ENCODE measurements at regions not wholly inside any gene's neighbourhood (a gene's known extent, or its start where the extent isn't known, plus 50 kb on each side); places are given as distances from the start of the nearest gene placed in this dataset.

GRCh38 chr16:51884773-51885172 is 662.2 kb downstream of the TOX3 start:
- no peak for DNase-seq (ENCODE audit: low spot score in 2 of 2)
- H3K27ac Mint-ChIP-seq, result no peak overlapping the region
- no peak for ATAC-seq
- no peaks in the 10 kb centered on the region for H3K36me3 Mint-ChIP-seq
- H3K9me3 Mint-ChIP-seq, result peaks cover 9% of the 10 kb centered on the region
- H3K4me3 Mint-ChIP-seq, result no peak overlapping the region
- no peaks in the 10 kb centered on the region for H3K4me1 Mint-ChIP-seq

- H3K27ac Mint-ChIP-seq, result no peak overlapping the region
- ATAC-seq, result no peak
- no peak overlapping the region for H3K4me3 Mint-ChIP-seq
- no peaks in the 10 kb centered on the region for H3K4me1 Mint-ChIP-seq
- H3K36me3 Mint-ChIP-seq, result no peaks in the 10 kb centered on the region
- no peak for DNase-seq (ENCODE audit: low spot score in 2 of 2)
- H3K9me3 Mint-ChIP-seq, result peaks cover 4% of the 10 kb centered on the region
Observed at GRCh38 chr16:51881731-51882130, 665.2 kb downstream of the TOX3 start.

DNA sequence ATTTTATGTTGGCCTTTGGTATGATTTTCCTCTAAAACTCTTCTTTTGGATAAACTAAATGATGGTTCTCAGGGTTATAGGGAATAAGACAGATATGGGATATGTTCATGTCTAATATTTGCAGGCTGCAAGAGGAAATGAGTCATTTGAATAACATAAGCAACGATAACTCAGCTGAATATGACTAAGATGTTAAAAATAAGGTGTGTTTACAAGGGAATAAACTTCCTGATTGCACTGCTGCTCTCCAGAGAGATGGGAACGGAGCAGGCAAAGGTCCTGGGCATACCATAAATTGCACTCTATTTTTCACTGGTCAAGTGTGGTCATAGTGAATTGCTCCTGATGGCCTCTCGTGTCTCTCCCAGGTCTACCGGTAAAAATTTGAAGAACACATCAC is 666.2 kb downstream of the TOX3 start:
- ATAC-seq (no peak), DNase-seq (ENCODE audit: low spot score in 2 of 2) (no peak)
- H3K9me3 Mint-ChIP-seq, result peaks cover 4% of the 10 kb centered on the region
- no peaks in the 10 kb centered on the region for H3K4me1 Mint-ChIP-seq
- no peak overlapping the region for H3K4me3 Mint-ChIP-seq
- no peaks in the 10 kb centered on the region for H3K36me3 Mint-ChIP-seq
- H3K27ac Mint-ChIP-seq, result no peak overlapping the region

GRCh38 chr16:51877686-51878085 is 669.3 kb downstream of the TOX3 start:
- Mint-ChIP-seq H3K4me1 (no peaks in the 10 kb centered on the region), H3K9me3 (peaks cover 9% of the 10 kb centered on the region), H3K27ac (no peak overlapping the region), H3K4me3 (no peak overlapping the region), H3K36me3 (no peaks in the 10 kb centered on the region)
- ATAC-seq (no peak), DNase-seq (ENCODE audit: low spot score in 2 of 2) (no peak)

- DNase-seq (ENCODE audit: low spot score in 2 of 2) (no peak), ATAC-seq (no peak)
- Mint-ChIP-seq H3K36me3 (no peaks in the 10 kb centered on the region), H3K4me1 (no peaks in the 10 kb centered on the region), H3K9me3 (peaks cover 9% of the 10 kb centered on the region), H3K27ac (no peak overlapping the region), H3K4me3 (no peak overlapping the region)
Observed at GRCh38 chr16:51876934-51877333, 670.0 kb downstream of the TOX3 start.

DNA sequence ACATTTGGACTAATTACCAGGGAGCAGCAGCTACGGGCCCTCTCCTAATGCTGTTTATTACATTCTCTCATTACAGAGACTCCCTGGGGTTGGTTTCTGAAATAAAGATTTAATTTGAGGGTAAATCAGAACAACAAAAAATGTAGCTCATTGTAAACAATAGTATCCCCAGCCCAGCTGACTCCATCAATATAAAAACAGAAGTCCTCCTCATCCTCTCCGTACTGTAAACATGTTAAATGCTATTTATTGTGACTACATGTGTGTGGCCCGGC is 670.4 kb downstream of the TOX3 start:
- no peaks in the 10 kb centered on the region for H3K36me3 Mint-ChIP-seq
- H3K9me3 Mint-ChIP-seq, result peaks cover 11% of the 10 kb centered on the region
- ATAC-seq, result no peak
- no peak overlapping the region for H3K27ac Mint-ChIP-seq
- DNase-seq (ENCODE audit: low spot score in 2 of 2), result no peak
- H3K4me1 Mint-ChIP-seq, result no peaks in the 10 kb centered on the region
- H3K4me3 Mint-ChIP-seq, result no peak overlapping the region

DNA sequence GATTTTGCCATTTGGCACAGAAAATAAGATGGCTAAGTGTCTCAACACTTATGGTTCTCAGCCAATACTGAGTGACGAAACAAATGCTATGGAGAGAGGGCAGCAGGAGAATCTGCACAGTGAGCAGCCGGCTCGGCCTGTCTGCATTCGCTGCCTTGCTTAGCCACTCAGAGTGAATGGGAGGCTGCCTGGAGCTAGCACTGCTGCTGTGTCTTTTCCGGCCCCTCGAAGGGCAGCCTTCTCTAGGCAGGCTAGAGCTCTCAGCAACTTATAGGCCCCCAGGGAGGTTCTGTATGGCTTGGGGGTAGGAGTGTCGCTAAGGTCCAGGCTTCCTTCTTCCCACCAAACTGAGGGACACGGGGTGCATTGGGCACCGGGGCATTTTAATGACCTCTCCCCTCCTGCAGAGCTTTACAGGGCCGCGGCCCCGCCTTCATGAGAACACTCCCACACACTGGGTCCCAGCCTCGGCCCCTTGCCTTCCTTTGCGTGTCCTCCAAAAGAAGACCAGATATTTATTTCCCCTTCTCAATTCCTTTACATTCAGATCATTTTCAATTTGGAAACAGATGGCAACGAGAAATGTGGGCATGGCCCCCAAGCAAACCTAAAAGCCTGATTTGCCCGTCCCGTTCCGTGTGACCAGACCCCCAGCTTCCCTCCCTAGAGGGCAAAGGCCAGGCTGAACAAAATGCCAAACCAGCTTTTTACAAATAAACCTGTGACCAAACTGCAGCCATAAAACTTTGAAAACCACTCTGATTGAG is 670.9 kb downstream of the TOX3 start:
- DNase-seq (ENCODE audit: low spot score in 2 of 2) (no peak), ATAC-seq (no peak)
- Mint-ChIP-seq H3K4me3 (no peak overlapping the region), H3K36me3 (no peaks in the 10 kb centered on the region), H3K9me3 (peaks cover 15% of the 10 kb centered on the region), H3K27ac (no peak overlapping the region), H3K4me1 (no peaks in the 10 kb centered on the region)

- Mint-ChIP-seq H3K27ac (no peak overlapping the region), H3K9me3 (peaks cover 14% of the 10 kb centered on the region), H3K4me1 (no peaks in the 10 kb centered on the region), H3K4me3 (no peak overlapping the region), H3K36me3 (no peaks in the 10 kb centered on the region)
- DNase-seq (ENCODE audit: low spot score in 2 of 2) (no peak), ATAC-seq (no peak)
Observed at GRCh38 chr16:51872524-51872923, 674.4 kb downstream of the TOX3 start.

- H3K36me3 Mint-ChIP-seq, result no peaks in the 10 kb centered on the region
- no peak overlapping the region for H3K27ac Mint-ChIP-seq
- H3K4me1 Mint-ChIP-seq, result no peaks in the 10 kb centered on the region
- DNase-seq (ENCODE audit: low spot score in 2 of 2), result no peak
- no peak overlapping the region for H3K4me3 Mint-ChIP-seq
- ATAC-seq, result no peak
- peaks cover 14% of the 10 kb centered on the region for H3K9me3 Mint-ChIP-seq
Observed at GRCh38 chr16:51870296-51870854, 676.6 kb downstream of the TOX3 start.

DNA sequence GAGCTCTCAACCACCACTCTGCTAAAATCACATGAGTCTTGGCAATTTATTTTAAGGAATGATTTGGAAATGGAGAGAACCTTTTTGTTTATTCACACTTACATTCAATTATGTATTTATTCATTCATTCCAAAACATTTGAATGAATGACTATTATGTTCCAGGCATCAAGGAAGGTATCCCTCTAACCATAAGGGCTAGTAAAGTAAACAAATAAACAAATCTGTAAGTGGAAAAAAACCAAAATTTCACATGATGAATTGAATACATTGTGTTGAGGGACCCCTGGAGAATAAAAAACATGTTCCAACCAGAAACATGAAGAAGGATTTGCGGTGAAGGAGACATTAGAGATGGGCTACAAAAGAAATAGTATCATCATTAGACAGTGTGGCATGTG is 677.8 kb downstream of the TOX3 start:
- H3K36me3 Mint-ChIP-seq, result no peaks in the 10 kb centered on the region
- no peak overlapping the region for H3K27ac Mint-ChIP-seq
- peaks cover 11% of the 10 kb centered on the region for H3K9me3 Mint-ChIP-seq
- ATAC-seq (no peak), DNase-seq (ENCODE audit: low spot score in 2 of 2) (no peak)
- H3K4me1 Mint-ChIP-seq, result no peaks in the 10 kb centered on the region
- H3K4me3 Mint-ChIP-seq, result no peak overlapping the region

DNA sequence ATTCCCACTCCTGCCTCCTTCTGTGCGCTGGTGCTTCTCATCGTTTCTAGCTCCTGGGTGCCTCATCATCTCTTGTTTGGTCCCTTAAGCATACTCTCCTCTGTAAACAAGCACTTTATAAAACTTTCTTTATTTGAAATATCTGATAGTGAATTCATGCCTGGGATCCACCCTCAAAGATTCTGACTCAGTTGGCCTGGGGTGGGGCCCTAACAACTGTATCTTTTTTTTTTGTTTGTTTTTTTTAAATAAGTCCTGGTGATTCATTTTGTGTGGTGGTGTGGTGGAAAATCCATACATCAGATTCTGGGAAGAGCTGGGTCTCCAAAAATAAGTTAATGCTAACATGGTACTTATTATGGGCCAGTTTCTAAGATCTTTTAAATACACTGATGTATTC is 678.3 kb downstream of the TOX3 start:
- no peak for ATAC-seq
- Mint-ChIP-seq H3K27ac (no peak overlapping the region), H3K9me3 (peaks cover 9% of the 10 kb centered on the region), H3K4me1 (no peaks in the 10 kb centered on the region), H3K36me3 (no peaks in the 10 kb centered on the region), H3K4me3 (no peak overlapping the region)
- DNase-seq (ENCODE audit: low spot score in 2 of 2), result no peak

DNA sequence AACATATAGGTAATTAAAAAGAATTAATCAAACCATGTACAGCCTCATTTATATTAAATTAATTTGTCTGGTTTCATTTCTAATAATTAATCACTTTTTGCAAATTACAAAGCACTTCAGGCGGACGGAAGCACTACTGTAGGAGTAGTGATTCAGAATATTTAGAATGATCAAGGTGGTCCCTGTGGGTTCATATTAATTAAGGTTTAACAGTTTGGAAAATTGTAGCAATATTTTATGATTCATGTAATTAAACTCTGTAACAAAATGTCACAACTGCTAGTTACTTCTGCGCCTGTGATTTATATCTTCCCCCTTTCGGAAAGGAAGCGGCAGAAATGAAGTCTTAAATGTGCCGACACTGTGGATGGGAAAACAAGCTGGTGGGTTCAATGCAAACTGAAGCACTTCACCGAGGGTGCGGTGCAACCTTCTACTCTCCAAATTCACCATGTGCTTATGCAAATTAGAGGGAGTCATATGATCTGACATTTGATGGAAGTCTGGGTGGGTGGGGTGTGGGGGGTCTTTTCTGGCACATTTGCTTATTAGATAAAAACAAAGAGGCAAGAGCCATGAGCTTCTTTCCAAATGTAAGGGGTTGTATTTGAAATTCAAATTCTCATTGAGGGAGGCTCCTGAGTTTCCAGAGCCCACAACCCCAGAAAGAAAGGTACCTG is 679.4 kb downstream of the TOX3 start:
- ATAC-seq (no peak), DNase-seq (ENCODE audit: low spot score in 2 of 2) (no peak)
- Mint-ChIP-seq H3K4me3 (no peak overlapping the region), H3K27ac (no peak overlapping the region), H3K4me1 (no peaks in the 10 kb centered on the region), H3K36me3 (no peaks in the 10 kb centered on the region), H3K9me3 (peaks cover 9% of the 10 kb centered on the region)

DNA sequence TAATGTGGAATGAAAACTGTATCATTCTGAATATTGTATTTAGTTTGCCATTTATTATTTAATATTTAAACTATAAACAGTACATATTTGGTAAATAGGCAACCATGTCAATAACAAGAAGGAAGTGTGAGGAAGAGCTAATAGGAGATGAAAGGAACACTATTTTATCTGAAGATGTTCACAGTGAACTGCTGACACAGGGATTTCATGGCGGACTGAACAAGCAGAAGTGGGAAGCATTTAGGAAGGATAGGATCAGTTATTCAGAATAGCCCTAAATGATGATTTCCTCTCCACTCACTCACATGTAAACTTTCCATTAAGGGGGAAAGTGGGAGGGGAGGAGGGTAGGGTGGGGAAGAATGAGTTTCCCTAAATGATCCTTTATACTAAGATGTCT is 682.4 kb downstream of the TOX3 start:
- Mint-ChIP-seq H3K4me1 (no peaks in the 10 kb centered on the region), H3K4me3 (no peak overlapping the region), H3K36me3 (no peaks in the 10 kb centered on the region), H3K27ac (no peak overlapping the region), H3K9me3 (peaks cover 2% of the 10 kb centered on the region)
- ATAC-seq (no peak), DNase-seq (ENCODE audit: low spot score in 2 of 2) (no peak)

DNA sequence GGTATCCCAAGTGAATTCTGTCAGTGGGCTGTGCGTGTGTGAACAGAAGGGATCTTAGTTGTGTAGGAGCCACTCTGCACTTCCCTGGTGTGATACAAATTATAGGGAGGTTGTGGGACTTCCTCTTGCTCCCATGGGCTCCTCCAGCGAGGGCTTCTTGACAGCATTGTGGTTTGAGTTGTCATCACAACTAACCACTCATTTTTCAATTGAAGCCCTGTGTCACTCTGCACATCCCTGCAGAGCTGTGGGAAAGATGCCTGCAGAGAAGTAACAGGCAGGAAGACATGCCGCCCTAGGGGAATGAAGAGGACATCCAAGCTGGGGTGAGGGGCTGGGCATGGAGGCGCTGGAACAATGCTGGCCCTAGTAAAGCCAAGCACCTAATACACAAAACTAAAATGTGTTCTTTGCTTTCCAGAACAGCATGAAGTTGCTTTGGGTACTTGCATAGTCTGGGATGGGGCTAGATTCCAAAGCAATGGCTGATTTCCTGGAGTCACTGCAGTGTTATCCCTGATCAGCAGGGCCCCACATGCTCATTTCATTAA is 692.5 kb downstream of the TOX3 start:
- Mint-ChIP-seq H3K4me3 (no peak overlapping the region), H3K36me3 (no peaks in the 10 kb centered on the region), H3K4me1 (no peaks in the 10 kb centered on the region), H3K9me3 (peaks cover 10% of the 10 kb centered on the region), H3K27ac (no peak overlapping the region)
- no peak for ATAC-seq
- no peak for DNase-seq (ENCODE audit: low spot score in 2 of 2)

- Mint-ChIP-seq H3K4me1 (no peaks in the 10 kb centered on the region), H3K36me3 (no peaks in the 10 kb centered on the region), H3K9me3 (peaks cover 10% of the 10 kb centered on the region), H3K27ac (no peak overlapping the region), H3K4me3 (no peak overlapping the region)
- ATAC-seq (no peak), DNase-seq (ENCODE audit: low spot score in 2 of 2) (no peak)
Observed at GRCh38 chr16:51853586-51853985, 693.4 kb downstream of the TOX3 start.

- peaks cover 10% of the 10 kb centered on the region for H3K9me3 Mint-ChIP-seq
- H3K4me1 Mint-ChIP-seq, result no peaks in the 10 kb centered on the region
- DNase-seq (ENCODE audit: low spot score in 2 of 2) (no peak), ATAC-seq (no peak)
- H3K4me3 Mint-ChIP-seq, result no peak overlapping the region
- H3K36me3 Mint-ChIP-seq, result no peaks in the 10 kb centered on the region
- H3K27ac Mint-ChIP-seq, result no peak overlapping the region
Observed at GRCh38 chr16:51852892-51853291, 694.1 kb downstream of the TOX3 start.

Data from stimulated activated effector memory CD8-positive, alpha-beta T cell treated with anti-CD3 and anti-CD28 coated beads, Interleukin-12 subunit alpha, Interleukin-12 subunit beta, amount 100 ng/mL, for 72 hours (primary cell).